ENCODE measurements at regions not wholly inside any gene's neighbourhood (a gene's known extent, or its start where the extent isn't known, plus 50 kb on each side); places are given as distances from the start of the nearest gene placed in this dataset.
"Not testable (repeated sequence)": the region's sequence is repeated elsewhere in the genome, so short reads cannot be mapped to it uniquely, and the experiment has no call there.

DNA sequence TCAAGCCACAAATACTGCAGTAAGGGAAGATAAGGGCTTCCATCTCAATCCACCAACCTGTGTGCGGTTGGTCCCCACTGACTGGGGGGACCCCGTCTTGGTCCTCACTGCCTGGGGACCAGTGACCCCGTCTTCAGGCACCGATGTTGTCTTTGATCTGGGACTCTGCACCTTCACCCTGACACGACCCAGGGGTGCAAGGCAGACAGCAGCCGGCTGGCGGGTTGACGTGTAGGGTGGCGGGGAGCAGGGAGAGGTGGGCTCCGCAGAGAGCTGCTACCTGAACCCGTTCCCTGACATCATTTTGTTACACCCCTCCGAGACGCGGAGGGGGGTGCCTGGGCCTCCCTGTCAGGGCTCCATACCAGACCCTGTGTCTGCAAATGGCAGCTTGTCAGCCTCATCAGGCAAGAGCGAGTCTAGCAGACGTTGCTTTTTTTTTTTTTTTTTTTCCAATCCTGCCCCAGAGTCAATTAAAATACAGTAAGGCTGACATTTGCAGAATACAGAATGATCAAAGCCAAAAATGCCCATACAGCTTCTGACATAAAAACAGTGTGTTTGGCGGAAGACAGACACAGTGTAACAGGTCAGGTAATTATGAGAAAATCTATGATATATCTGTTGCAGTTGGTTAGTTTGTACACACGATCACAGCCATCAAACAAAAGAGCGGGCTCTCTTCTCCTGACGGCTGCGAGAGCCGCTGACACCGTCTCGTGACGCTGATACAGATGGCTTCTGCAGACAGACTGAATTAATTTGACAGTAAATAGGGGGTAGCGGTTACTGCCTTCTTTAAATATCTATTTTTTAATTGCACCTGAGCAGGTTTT, 118.6 kb downstream of the CRLF2 start:
- Histone ChIP-seq H3K27me3 (replicated peaks; ENCODE audit: insufficient read depth, low read depth, low read length, poor library complexity) (no peaks in the 10 kb centered on the region), H3K36me3 (ENCODE audit: insufficient read depth, low read length, poor library complexity, severe bottlenecking) (no peaks in the 10 kb centered on the region), H3K9me3 (ENCODE audit: low read depth, low read length, poor library complexity, severe bottlenecking) (peaks cover 15% of the 10 kb centered on the region), H3K4me3 (ENCODE audit: low read depth, low read length, poor library complexity, severe bottlenecking) (no peak overlapping the region), H3K4me1 (ENCODE audit: insufficient read depth, low read length, poor library complexity, severe bottlenecking) (no peaks in the 10 kb centered on the region), H3K27ac (ENCODE audit: low read depth, low read length, poor library complexity, severe bottlenecking) (no peak overlapping the region)
- no peak for DNase-seq (ENCODE audit: low spot score)
- no TSS peak for BruUV-seq (replicated peaks)
- ChIA-PET POLR2A (ENCODE audit: low non-redundant PET) (no interaction called here), CTCF (no interaction called here)
- intact Hi-C loops (cut with micrococcal nuclease; ENCODE audit: unreplicated experiment) = no loop called here
- TF ChIP-seq, protein P1, sequence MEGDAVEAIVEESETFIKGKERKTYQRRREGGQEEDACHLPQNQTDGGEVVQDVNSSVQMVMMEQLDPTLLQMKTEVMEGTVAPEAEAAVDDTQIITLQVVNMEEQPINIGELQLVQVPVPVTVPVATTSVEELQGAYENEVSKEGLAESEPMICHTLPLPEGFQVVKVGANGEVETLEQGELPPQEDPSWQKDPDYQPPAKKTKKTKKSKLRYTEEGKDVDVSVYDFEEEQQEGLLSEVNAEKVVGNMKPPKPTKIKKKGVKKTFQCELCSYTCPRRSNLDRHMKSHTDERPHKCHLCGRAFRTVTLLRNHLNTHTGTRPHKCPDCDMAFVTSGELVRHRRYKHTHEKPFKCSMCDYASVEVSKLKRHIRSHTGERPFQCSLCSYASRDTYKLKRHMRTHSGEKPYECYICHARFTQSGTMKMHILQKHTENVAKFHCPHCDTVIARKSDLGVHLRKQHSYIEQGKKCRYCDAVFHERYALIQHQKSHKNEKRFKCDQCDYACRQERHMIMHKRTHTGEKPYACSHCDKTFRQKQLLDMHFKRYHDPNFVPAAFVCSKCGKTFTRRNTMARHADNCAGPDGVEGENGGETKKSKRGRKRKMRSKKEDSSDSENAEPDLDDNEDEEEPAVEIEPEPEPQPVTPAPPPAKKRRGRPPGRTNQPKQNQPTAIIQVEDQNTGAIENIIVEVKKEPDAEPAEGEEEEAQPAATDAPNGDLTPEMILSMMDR (conservative IDR thresholded peaks at IDR 0.05; ENCODE audit: low read depth, low read length) = no peak
- TF ChIP-seq EZH2 (IDR thresholded peaks at IDR 0.05; ENCODE audit: borderline replicate concordance, low read depth, low read length, poor library complexity, severe bottlenecking) = no peak

DNA sequence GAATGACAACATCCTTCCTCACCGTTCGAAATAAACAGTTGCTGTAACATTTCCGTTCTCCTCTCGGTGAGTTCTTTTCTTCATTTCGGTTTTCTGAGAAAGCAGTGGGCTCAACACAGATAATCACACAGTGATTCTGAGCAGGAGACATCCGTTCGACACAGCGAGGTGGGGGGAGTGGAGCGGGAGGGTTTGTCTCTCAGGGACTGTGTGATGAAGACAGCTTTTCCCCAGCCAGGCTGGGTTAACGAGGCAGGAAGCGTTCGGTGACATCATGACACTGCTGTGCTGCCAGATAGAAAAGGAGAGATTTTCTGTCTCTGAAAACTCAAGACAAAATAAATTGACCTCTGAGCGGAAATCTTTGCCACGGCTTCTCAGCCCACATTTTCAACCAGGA, 119.3 kb downstream of the CRLF2 start:
- ChIA-PET CTCF (no interaction called here), POLR2A (ENCODE audit: low non-redundant PET) (no interaction called here)
- Histone ChIP-seq H3K27me3 (replicated peaks; ENCODE audit: insufficient read depth, low read depth, low read length, poor library complexity) (no peaks in the 10 kb centered on the region), H3K9me3 (ENCODE audit: low read depth, low read length, poor library complexity, severe bottlenecking) (peaks cover 15% of the 10 kb centered on the region), H3K4me1 (ENCODE audit: insufficient read depth, low read length, poor library complexity, severe bottlenecking) (no peaks in the 10 kb centered on the region), H3K4me3 (ENCODE audit: low read depth, low read length, poor library complexity, severe bottlenecking) (no peak overlapping the region), H3K27ac (ENCODE audit: low read depth, low read length, poor library complexity, severe bottlenecking) (no peak overlapping the region), H3K36me3 (ENCODE audit: insufficient read depth, low read length, poor library complexity, severe bottlenecking) (no peaks in the 10 kb centered on the region)
- TF ChIP-seq, protein P1 (conservative IDR thresholded peaks at IDR 0.05; ENCODE audit: low read depth, low read length) = no peak
- no peak for TF ChIP-seq EZH2 (IDR thresholded peaks at IDR 0.05; ENCODE audit: borderline replicate concordance, low read depth, low read length, poor library complexity, severe bottlenecking)
- no peak for DNase-seq (ENCODE audit: low spot score)
- BruUV-seq (replicated peaks) = no TSS peak
- intact Hi-C loops (cut with micrococcal nuclease; ENCODE audit: unreplicated experiment) = no loop called here

DNA sequence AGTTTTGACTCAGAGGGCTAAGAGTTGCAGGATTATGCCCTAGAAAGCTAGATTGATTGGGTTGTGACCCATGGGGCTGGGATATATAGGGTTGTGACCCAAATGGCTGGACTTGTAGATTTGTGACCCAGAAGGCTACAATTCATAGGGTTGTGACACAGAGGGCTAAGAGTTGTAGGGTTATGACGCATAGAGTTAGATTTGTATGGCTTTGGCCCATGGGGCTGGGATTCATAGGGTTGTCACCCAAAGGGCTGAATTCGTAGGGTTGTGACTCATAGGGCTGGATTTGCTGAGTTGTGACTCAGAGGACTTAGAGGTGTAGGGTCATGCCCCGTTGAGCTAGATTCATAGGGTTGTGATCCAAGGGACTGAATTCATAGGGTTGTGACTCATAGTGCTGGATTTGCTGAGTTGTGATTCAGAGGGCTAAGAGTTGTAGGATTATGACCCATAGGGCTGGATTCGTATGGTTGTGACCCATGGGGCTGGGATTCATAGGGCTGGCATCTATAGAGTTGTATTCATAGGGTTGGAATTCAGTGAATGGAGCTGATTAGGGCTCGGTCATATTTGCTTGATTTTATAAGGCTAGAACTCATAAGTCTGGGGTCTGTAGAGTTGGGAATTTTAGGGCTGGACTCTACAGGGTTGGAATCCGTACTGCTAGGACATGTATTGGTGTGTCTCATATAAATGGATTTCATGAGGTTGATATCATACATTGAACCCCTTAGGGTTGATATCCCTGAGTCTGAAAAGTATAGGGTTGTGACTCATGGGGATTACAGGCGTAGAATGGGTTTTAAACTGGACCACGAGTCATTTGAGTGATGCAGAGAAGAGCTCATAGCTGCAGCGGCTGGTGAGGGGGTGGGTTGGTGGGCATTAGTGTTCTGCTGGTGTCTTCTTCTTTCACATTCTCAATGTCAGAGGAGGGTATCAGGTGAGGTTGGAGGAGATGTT, 125.7 kb downstream of the CRLF2 start:
- Histone ChIP-seq H3K4me3 (ENCODE audit: low read depth, low read length, poor library complexity, severe bottlenecking) (no peak overlapping the region), H3K27me3 (replicated peaks; ENCODE audit: insufficient read depth, low read depth, low read length, poor library complexity) (no peaks in the 10 kb centered on the region), H3K36me3 (ENCODE audit: insufficient read depth, low read length, poor library complexity, severe bottlenecking) (no peaks in the 10 kb centered on the region), H3K27ac (ENCODE audit: low read depth, low read length, poor library complexity, severe bottlenecking) (no peak overlapping the region), H3K9me3 (ENCODE audit: low read depth, low read length, poor library complexity, severe bottlenecking) (no peaks in the 10 kb centered on the region), H3K4me1 (ENCODE audit: insufficient read depth, low read length, poor library complexity, severe bottlenecking) (no peaks in the 10 kb centered on the region)
- POLR2A ChIA-PET (ENCODE audit: low non-redundant PET) = no interaction called here
- CTCF ChIA-PET = no interaction called here
- TF ChIP-seq, protein P1 (conservative IDR thresholded peaks at IDR 0.05; ENCODE audit: low read depth, low read length) = no peak
- no peak for TF ChIP-seq EZH2 (IDR thresholded peaks at IDR 0.05; ENCODE audit: borderline replicate concordance, low read depth, low read length, poor library complexity, severe bottlenecking)
- intact Hi-C loops (cut with micrococcal nuclease; ENCODE audit: unreplicated experiment) = no loop called here
- BruUV-seq (replicated peaks) = no TSS peak
- no peak for DNase-seq (ENCODE audit: low spot score)

DNA sequence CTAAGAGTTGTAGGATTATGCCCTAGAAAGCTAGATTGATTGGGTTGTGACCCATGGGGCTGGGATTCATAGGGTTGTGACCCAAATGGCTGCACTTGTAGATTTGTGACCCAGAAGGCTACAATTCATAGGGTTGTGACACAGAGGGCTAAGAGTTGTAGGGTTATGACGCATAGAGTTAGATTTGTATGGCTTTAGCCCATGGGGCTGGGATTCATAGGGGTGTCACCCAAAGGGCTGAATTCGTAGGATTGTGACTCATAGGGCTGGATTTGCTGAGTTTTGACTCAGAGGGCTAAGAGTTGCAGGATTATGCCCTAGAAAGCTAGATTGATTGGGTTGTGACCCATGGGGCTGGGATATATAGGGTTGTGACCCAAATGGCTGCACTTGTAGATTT, 126.6 kb downstream of the CRLF2 start:
- DNase-seq (ENCODE audit: low spot score); H3K27ac ChIP-seq (ENCODE audit: low read depth, low read length, poor library complexity, severe bottlenecking); POLR2A ChIA-PET (ENCODE audit: low non-redundant PET); BruUV-seq (replicated peaks); H3K4me1 ChIP-seq (ENCODE audit: insufficient read depth, low read length, poor library complexity, severe bottlenecking); CTCF ChIA-PET; H3K9me3 ChIP-seq (ENCODE audit: low read depth, low read length, poor library complexity, severe bottlenecking); H3K4me3 ChIP-seq (ENCODE audit: low read depth, low read length, poor library complexity, severe bottlenecking); intact Hi-C loops (cut with micrococcal nuclease; ENCODE audit: unreplicated experiment); H3K36me3 ChIP-seq (ENCODE audit: insufficient read depth, low read length, poor library complexity, severe bottlenecking); H3K27me3 ChIP-seq (replicated peaks; ENCODE audit: insufficient read depth, low read depth, low read length, poor library complexity): not testable (repeated sequence)

Measured in A673 (cell line).